C4-2B (cell line): ENCODE measurements at regions not wholly inside any gene's neighbourhood (a gene's known extent, or its start where the extent isn't known, plus 50 kb on each side); places are given as distances from the start of the nearest gene placed in this dataset.

Source experiments
- H3K27ac ChIP-seq: fragments of 450-650 bp; 2 replicates; pipeline ENCODE4 v1.5.1; 2017
- ZFX ChIP-seq: fragments of 450-650 bp; IDR thresholded peaks from 2 replicates; pipeline ENCODE4 v1.6.1; 2017
- TF ChIP-seq, protein P1 (sequence below): fragments of 450-650 bp; conservative IDR thresholded peaks from 2 replicates; pipeline ENCODE4 v1.5.1; 2017; ENCODE audit warnings: mild to moderate bottlenecking

DNA sequence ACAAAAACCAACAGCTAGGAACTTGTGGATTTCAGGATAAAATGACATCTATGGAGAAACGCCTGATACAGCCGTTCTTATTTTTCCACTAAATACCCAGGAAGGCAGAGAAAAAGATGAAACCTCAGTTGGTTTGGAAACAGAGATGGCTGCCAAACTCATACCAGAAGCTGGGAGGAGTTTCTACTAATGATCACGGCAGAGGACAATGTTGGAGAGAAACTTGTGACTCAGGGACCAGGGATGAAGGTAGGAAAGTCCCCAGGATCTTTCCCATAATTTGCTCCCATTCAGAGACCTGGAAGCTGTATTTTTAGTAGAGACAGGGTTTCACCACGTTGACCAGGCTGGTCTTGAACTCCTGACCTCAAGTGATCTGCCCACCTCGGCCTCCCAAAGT, 187.1 kb upstream of the IER5L start:
- H3K27ac ChIP-seq, result no peak overlapping the region
- no peak for TF ChIP-seq ZFX
- TF ChIP-seq, protein P1, sequence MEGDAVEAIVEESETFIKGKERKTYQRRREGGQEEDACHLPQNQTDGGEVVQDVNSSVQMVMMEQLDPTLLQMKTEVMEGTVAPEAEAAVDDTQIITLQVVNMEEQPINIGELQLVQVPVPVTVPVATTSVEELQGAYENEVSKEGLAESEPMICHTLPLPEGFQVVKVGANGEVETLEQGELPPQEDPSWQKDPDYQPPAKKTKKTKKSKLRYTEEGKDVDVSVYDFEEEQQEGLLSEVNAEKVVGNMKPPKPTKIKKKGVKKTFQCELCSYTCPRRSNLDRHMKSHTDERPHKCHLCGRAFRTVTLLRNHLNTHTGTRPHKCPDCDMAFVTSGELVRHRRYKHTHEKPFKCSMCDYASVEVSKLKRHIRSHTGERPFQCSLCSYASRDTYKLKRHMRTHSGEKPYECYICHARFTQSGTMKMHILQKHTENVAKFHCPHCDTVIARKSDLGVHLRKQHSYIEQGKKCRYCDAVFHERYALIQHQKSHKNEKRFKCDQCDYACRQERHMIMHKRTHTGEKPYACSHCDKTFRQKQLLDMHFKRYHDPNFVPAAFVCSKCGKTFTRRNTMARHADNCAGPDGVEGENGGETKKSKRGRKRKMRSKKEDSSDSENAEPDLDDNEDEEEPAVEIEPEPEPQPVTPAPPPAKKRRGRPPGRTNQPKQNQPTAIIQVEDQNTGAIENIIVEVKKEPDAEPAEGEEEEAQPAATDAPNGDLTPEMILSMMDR, result no peak

DNA sequence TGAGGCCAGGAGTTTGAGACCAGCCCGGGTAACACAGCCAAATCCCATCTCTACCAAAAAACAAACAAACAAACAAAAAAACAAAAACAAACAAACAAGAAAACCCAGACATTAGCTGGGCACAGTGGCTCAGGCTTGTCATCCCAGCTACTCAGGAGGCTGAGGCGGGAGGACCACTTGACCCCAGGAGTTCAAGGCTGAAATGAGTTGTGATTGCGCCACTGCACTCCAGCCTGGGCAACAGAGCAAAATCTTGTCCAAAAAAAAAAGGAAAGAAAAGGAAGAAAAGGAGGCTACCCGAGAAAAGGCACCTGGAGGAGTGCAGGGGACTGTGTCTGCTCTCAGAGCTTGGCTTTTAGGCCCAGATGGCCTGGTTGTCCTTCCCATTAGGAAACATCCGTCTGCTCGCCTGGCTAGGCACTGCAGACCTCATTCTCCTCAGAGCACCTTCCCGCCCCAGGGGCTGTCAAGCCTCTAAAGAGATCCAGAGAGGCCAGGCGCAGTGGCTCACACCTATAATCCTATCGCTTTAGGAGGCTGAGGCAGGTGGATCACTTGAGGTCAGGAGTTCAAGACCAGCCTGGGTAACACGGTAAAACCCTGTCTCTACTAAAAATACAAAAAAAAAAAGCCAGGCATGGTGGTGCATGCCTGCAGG, 185.3 kb upstream of the IER5L start:
- H3K27ac ChIP-seq, result no peak overlapping the region
- TF ChIP-seq, protein P1, result no peak
- TF ChIP-seq ZFX, result no peak

DNA sequence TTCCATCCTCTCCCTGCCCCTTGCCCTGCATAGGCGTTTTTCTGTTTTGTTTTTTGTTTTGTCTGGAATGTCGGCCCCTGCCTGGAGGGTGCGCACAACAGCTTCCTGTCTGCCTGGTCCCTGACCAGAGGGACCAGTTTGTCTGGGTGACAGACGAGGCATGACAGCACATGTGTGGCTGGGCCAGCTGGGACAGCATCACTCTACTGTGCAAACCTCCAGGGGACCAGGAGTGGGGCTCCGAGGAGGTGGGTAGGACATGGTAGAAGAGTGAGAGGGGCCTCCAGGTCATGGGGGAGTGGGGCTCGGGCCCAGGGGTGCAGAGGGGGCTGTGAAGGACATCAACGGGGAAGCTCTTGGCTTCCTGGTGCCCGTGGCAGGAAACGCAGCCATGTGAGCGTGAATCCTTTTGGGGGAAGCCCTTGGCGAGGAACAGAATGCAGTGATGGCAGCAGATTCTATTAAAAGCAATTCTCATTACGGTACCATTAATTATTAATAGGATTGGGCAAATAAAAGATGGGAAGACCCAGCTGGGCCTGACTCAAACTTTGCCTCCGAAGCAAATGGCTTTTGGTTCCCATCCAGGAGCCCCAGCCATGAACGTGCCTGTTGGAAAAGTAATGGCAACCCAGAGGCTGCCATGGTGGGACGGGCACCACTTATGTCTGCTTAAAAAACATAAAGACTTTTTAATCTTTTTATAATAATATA, 184.4 kb upstream of the IER5L start:
- TF ChIP-seq ZFX, result no peak
- TF ChIP-seq, protein P1, result no peak

DNA sequence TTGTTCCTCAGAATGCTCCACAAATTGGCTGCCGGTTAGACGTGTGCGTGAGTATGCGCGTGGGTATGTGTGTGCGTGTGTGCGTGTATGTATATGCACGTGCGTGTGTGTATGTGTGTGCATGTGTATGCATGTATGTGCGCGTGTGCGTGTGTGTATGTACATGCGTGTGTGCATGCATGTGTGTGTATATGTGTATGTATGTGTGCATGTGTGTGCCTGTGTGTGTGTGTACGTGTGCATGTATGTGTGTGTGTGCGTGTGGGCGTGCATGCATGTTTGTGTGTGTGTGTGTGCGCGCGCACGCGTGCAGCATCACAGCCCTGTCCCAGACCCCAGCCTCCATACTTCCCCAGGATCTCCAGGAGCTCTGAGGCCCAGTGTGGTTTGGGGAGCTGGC, 183.1 kb upstream of the IER5L start:
- H3K27ac ChIP-seq, result no peak overlapping the region
- TF ChIP-seq, protein P1, result no peak
- TF ChIP-seq ZFX, result no peak

More for the DNA sequence above, 184.4 kb upstream of the IER5L start:
- H3K27ac ChIP-seq, result no peak overlapping the region

DNA sequence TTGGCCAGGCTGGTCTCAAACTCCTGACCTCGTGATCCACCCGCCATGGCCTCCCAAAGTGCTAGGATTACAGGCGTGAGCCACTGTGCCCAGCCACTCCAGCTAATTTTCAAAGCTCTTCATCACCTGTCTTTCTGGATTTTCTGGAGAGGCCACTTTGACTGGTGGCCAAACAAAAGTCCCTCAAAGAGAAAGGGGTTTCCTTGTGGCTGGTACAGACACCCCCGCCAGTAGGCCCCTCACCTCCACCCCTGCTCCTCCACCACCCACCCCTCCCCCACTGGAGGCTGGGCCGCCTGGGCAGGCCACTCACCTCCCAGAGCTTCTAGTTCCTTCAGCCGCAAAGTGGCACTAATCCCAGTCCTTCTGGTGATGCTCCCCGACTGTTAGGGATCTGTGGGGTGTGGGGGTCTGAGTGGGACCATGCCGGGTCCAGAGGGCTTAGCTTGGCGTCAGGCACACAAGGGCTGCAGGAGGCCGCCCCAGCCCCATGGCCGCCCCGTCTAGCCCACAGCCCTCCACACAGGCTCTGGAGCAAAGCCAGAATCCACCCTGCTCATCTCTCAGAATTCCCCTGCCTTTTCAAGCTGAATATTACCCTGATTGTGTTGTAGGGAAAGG, 182.0 kb upstream of the IER5L start:
- no peak overlapping the region for H3K27ac ChIP-seq
- TF ChIP-seq, protein P1, result no peak
- no peak for TF ChIP-seq ZFX

DNA sequence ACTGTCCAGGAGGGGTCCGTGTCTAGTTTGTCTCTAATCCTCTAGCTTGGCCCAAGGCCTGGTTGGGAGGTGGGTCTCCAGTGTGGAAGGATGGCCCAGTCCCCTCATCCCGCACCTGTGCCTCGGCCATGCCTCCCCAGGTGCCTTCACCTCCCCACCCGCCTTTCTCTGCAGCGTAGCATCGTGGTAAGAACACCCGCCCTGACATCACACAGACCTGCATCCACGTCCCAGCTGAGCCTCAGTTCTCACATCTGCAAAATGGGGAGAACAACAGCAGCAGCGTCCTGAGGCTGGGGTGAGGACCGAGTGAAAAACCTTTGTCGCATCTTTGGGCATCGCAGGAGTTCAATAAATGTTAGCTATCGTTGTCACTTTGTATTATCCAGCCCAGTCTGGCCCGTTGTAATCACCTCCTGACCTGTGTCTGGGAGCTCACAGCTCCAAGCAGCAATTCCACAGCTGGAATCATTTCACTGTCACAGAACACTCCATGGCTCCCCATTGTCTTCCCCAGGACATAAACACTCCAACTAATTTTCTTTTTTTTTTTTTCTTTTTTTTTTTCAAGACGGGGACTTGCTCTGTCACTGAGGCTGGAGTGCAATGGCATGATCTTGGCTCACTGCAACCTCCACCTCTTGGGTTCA, 181.2 kb upstream of the IER5L start:
- H3K27ac ChIP-seq, result no peak overlapping the region

More for the DNA sequence above, 181.2 kb upstream of the IER5L start:
- TF ChIP-seq, protein P1, result no peak
- TF ChIP-seq ZFX, result no peak
